ENCODE measurements at regions not wholly inside any gene's neighbourhood (a gene's known extent, or its start where the extent isn't known, plus 50 kb on each side); places are given as distances from the start of the nearest gene placed in this dataset.

DNA sequence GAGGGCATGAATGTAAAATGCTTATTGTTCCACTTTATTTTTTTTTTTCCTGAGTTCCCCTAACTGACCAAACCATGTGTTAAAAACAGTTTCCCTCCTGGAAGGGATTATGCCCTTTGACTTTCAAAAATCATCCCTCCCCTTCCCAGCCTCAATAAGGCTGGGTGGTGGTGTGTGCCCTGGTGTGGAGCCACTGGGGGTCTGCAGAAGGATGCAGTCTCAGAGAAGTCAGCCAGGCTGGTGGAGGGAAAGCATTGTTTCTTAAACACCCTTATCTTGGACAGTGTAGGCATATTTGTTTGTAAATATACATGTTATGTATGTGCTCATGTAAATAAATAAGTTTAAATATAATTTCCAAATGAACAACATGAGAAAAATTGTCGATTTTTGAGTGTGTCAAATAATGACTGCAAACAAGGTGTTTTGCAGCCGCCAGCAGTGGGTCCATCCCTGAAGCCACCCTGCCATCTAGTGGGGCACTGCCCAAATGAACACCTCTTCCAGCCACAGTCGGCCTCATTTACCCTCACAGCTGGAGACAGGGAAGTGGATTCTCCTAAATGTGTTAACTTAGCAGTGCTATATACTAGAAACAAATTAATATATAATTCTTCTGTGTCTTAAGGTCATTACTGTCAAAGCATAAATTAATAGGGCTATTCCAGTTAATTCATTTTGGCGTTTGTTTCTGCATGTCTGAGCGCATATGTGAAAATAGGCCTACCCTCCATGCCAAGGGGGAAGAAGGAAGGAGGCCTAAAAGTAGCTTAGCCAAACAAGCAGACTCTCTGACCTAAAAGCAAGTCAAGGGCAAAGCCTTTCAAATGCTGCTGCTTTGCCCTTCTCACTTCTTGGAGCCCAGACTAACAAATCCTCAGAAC, 209.6 kb upstream of the PIK3C3 start (continued):
- peak; percentile 15 for TF ChIP-seq NANOG (IDR thresholded peaks at IDR 0.05; ENCODE audit: insufficient read depth, low read depth, low read length, poor library complexity, severe bottlenecking)
- no peak for TF ChIP-seq BACH1 (IDR thresholded peaks at IDR 0.05; ENCODE audit: low read length)
- TF ChIP-seq RAD21 (IDR thresholded peaks at IDR 0.05 in 1 of 2, conservative IDR thresholded peaks at IDR 0.05 in 1 of 2; ENCODE audit: low read depth in 2 of 2, low read length in 2 of 2) = peak; percentile 93 to 95
- TF ChIP-seq POLR2AphosphoS5 (IDR thresholded peaks at IDR 0.05; ENCODE audit: low read depth, low read length) = no peak
- no peak for TF ChIP-seq EZH2 (IDR thresholded peaks at IDR 0.05; ENCODE audit: low read depth, low read length, severe bottlenecking)
- no peak for TF ChIP-seq RNF2 (IDR thresholded peaks at IDR 0.05; ENCODE audit: borderline replicate concordance, low read depth, low read length, missing control alignments, poor library complexity, severe bottlenecking)
- TF ChIP-seq, protein P1, sequence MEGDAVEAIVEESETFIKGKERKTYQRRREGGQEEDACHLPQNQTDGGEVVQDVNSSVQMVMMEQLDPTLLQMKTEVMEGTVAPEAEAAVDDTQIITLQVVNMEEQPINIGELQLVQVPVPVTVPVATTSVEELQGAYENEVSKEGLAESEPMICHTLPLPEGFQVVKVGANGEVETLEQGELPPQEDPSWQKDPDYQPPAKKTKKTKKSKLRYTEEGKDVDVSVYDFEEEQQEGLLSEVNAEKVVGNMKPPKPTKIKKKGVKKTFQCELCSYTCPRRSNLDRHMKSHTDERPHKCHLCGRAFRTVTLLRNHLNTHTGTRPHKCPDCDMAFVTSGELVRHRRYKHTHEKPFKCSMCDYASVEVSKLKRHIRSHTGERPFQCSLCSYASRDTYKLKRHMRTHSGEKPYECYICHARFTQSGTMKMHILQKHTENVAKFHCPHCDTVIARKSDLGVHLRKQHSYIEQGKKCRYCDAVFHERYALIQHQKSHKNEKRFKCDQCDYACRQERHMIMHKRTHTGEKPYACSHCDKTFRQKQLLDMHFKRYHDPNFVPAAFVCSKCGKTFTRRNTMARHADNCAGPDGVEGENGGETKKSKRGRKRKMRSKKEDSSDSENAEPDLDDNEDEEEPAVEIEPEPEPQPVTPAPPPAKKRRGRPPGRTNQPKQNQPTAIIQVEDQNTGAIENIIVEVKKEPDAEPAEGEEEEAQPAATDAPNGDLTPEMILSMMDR (IDR thresholded peaks at IDR 0.05; ENCODE audit: control extremely low read depth in 1 of 3, insufficient read depth in 1 of 3, low read depth in 1 of 3, low read length in 3 of 3) = peak; percentile 70 to 85 (median 80)
- TF ChIP-seq HDAC2 (IDR thresholded peaks at IDR 0.05; ENCODE audit: borderline replicate concordance in 1 of 2, low read depth in 2 of 2, low read length in 2 of 2) = 0 out of 4 replicates have a peak, but pooled peaks of 1 of the 2 experiments have one; percentile 47
- TF ChIP-seq, protein P2, sequence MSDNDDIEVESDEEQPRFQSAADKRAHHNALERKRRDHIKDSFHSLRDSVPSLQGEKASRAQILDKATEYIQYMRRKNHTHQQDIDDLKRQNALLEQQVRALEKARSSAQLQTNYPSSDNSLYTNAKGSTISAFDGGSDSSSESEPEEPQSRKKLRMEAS (IDR thresholded peaks at IDR 0.05) = 0 out of 2 replicates have a peak, but pooled peaks have one; percentile 1
- no peak for TF ChIP-seq KDM5A (IDR thresholded peaks at IDR 0.05; ENCODE audit: low read length)
- TF ChIP-seq CTBP2 (IDR thresholded peaks at IDR 0.05; ENCODE audit: borderline replicate concordance, insufficient read depth, insufficient read length, low read length) = no peak
- TF ChIP-seq RFX5 (IDR thresholded peaks at IDR 0.05; ENCODE audit: borderline replicate concordance, low read depth, low read length) = no peak

Measured in H1 (cell line).